HepG2 (cell line): ENCODE measurements at regions not wholly inside any gene's neighbourhood (a gene's known extent, or its start where the extent isn't known, plus 50 kb on each side); places are given as distances from the start of the nearest gene placed in this dataset.

Experiments used
- ATF3 ChIP-seq: sonication (generic); formaldehyde crosslinking; IDR thresholded peaks from 2 replicates; pipeline ENCODE4 v1.4.0; 2020; ENCODE audit warnings: missing genetic modification reagents
- CBX1 ChIP-seq: IDR thresholded peaks from one replicate; pipeline ENCODE4 v1.6.1; 2016; ENCODE audit warnings: antibody characterized with exemption, low read depth
- E2F2 ChIP-seq: sonication (generic); formaldehyde crosslinking; IDR thresholded peaks from 2 replicates; pipeline ENCODE4 v1.4.0; 2020; ENCODE audit warnings: missing genetic modification reagents, borderline replicate concordance
- EHMT2 ChIP-seq: fragments of 200-600 bp; sonication (generic); IDR thresholded peaks from 2 replicates; pipeline ENCODE4 v1.7.0; 2017; ENCODE audit warnings: antibody characterized with exemption, low read depth, low read length, borderline replicate concordance
- KIAA2018 ChIP-seq: sonication (generic); formaldehyde crosslinking; IDR thresholded peaks from 2 replicates; pipeline ENCODE4 v1.5.0; 2020; ENCODE audit warnings: mild to moderate bottlenecking, missing genetic modification reagents, borderline replicate concordance
- PBX3 ChIP-seq: sonication (generic); formaldehyde crosslinking; IDR thresholded peaks from 2 replicates; pipeline ENCODE4 v1.8.1; 2023; ENCODE audit warnings: missing genetic modification reagents, inconsistent platforms, borderline replicate concordance
- PRMT3 ChIP-seq: sonication (generic); formaldehyde crosslinking; IDR thresholded peaks from 2 replicates; pipeline ENCODE4 v1.8.1; 2022; ENCODE audit warnings: low read depth, mild to moderate bottlenecking, moderate library complexity, missing genetic modification reagents, borderline replicate concordance
- SMAD1 ChIP-seq: sonication (generic); formaldehyde crosslinking; IDR thresholded peaks from 2 replicates; pipeline ENCODE4 v1.4.0; 2020; ENCODE audit warnings: missing genetic modification reagents, low read depth, mild to moderate bottlenecking, borderline replicate concordance
- SMYD3 ChIP-seq: sonication (generic); formaldehyde crosslinking; IDR thresholded peaks from 2 replicates; pipeline ENCODE4 v1.8.1; 2023; ENCODE audit warnings: mild to moderate bottlenecking, missing genetic modification reagents
- TBX2 ChIP-seq: sonication (generic); formaldehyde crosslinking; IDR thresholded peaks from 2 replicates; pipeline ENCODE4 v1.5.0; 2020; ENCODE audit warnings: missing genetic modification reagents, mild to moderate bottlenecking, borderline replicate concordance
- ZNF20 ChIP-seq: sonication (generic); formaldehyde crosslinking; IDR thresholded peaks from 2 replicates; pipeline ENCODE4 v1.4.0; 2020; ENCODE audit warnings: mild to moderate bottlenecking, moderate library complexity, missing genetic modification reagents
- ZNF564 ChIP-seq: sonication (generic); formaldehyde crosslinking; IDR thresholded peaks from 2 replicates; pipeline ENCODE4 v1.8.1; 2023; ENCODE audit warnings: mild to moderate bottlenecking, missing genetic modification reagents
- ZNF674 ChIP-seq: sonication (generic); formaldehyde crosslinking; IDR thresholded peaks from 2 replicates; pipeline ENCODE4 v1.5.0; 2020; ENCODE audit warnings: low read depth, mild to moderate bottlenecking, missing genetic modification reagents

- TF ChIP-seq ZNF20 (CRISPR knock-in tag) (no peak), ZNF564 (peak; percentile 82), CBX1 (peak; percentile 28), ZNF674 (no peak), E2F2 (CRISPR knock-in tag) (peak; percentile 16; the same call in 1 of the 2 replicates), EHMT2 (no peak; the same call in 1 of the 2 replicates), SMYD3 (no peak), PRMT3 (CRISPR knock-in tag) (0 out of 2 replicates have a peak, but pooled peaks have one; percentile 48), SMAD1 (CRISPR knock-in tag) (peak; percentile 60; the same call in 1 of the 2 replicates), KIAA2018 (CRISPR knock-in tag) (0 out of 2 replicates have a peak, but pooled peaks have one; percentile 25), TBX2 (peak; percentile 99), PBX3 (CRISPR knock-in tag) (no peak), ATF3 (peak; percentile 97)
These were observed 292.5 kb downstream of the SOX9 start (continued) for GRCh38 chr17:72413077-72414031.
